Fibroblast of villous mesenchyme (primary cell): ENCODE measurements at regions not wholly inside any gene's neighbourhood (a gene's known extent, or its start where the extent isn't known, plus 50 kb on each side); places are given as distances from the start of the nearest gene placed in this dataset.

ENCODE experiments used
- DNase-seq: peaks from one replicate; pipeline ENCODE4 v3.0.0-alpha.2; 2010; ENCODE audit warnings: low read depth
- H3K4me3 ChIP-seq: 2 replicates; pipeline ENCODE4 v1.5.1; 2011; ENCODE audit warnings: low read depth, mild to moderate bottlenecking, low read length
- TF ChIP-seq, protein P1 (sequence below): IDR thresholded peaks from 2 replicates; pipeline ENCODE4 v1.5.1; 2012; ENCODE audit warnings: low read depth, mild to moderate bottlenecking, low read length; ENCODE audit not compliant: insufficient read depth

DNA sequence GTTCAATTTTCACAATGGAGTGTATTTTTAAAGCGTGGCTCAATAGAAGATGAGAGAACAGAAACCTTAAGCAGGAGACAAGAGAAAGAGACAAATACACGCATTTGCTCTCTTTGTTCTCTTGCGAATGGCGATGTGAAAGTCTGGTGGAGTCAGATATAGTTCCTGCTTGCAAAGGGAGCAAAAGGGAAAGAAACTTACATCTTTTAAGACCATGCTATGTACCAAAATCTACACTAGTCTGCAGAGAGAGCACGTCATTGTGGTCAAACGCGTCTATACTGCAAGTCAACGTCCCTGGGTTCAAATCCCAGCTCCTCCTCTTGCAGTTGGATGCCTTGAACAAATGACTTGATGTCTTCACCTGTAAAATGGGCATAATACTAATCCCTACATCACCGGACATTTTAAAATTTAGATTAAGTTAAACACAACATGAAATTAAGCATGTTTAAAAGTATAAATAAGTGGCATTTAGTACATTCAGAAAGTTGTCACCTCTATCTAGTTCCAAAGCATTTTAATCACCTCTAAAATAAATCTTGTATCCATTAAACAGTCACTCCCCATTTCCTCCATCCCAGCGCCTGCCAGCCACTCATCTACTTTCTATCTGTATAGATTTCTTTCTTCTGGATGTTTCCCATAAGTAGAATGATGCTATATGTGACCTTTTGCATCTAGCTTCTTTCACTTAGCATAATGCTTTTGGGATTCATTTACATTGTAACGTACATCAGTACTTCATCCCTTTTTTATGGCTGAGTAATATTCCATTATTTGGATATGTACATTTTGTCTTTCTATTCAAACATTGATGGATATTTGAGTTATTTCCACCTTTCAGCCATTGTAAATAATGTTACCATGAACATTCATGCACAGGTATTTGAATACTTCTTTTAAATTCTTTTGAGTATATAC, 406.9 kb downstream of the TMEM114 start:
- no peak overlapping the region for H3K4me3 ChIP-seq
- TF ChIP-seq, protein P1, sequence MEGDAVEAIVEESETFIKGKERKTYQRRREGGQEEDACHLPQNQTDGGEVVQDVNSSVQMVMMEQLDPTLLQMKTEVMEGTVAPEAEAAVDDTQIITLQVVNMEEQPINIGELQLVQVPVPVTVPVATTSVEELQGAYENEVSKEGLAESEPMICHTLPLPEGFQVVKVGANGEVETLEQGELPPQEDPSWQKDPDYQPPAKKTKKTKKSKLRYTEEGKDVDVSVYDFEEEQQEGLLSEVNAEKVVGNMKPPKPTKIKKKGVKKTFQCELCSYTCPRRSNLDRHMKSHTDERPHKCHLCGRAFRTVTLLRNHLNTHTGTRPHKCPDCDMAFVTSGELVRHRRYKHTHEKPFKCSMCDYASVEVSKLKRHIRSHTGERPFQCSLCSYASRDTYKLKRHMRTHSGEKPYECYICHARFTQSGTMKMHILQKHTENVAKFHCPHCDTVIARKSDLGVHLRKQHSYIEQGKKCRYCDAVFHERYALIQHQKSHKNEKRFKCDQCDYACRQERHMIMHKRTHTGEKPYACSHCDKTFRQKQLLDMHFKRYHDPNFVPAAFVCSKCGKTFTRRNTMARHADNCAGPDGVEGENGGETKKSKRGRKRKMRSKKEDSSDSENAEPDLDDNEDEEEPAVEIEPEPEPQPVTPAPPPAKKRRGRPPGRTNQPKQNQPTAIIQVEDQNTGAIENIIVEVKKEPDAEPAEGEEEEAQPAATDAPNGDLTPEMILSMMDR: no peak
- DNase-seq: no peak

DNA sequence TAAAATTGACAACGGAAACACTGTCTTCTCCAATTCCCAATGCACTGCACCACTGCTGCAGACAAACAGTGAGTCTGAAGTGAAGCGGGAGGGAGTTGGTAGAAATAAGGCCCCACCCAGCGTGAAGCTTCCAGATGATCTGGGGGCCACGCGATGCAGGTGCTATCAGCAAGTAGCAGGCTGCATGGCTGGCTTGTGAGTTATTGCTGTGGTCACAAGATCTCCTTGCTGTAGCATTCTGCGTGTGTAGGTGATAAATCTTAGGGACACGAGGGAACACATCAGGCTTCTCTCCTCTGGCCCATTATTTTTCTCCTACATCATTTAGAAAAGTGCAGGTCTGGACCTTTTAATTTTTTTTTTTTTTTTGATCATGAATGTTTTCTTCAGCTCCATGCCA, 407.6 kb downstream of the TMEM114 start:
- TF ChIP-seq, protein P1: no peak
- H3K4me3 ChIP-seq: no peak overlapping the region
- no peak for DNase-seq

DNA sequence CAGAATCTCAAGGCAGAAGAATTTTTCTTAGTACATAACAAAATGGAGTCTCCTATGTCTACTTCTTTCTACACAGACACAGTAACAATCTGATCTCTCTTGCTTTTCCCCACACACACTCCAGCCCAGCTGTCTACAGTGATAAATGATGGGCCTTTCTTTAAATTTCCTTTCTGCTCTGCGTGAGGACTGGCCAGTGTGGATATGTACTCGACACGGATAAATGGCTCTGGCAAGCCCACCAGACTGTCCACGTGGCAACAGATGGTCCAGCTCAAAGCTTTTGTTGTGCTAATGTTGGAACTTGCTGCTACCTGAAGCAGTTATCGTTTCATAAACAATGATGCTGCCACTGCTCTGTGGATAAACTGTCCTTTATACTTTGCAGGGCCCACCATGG, 410.7 kb downstream of the TMEM114 start:
- TF ChIP-seq, protein P1: no peak
- H3K4me3 ChIP-seq: no peak overlapping the region
- DNase-seq: no peak

DNA sequence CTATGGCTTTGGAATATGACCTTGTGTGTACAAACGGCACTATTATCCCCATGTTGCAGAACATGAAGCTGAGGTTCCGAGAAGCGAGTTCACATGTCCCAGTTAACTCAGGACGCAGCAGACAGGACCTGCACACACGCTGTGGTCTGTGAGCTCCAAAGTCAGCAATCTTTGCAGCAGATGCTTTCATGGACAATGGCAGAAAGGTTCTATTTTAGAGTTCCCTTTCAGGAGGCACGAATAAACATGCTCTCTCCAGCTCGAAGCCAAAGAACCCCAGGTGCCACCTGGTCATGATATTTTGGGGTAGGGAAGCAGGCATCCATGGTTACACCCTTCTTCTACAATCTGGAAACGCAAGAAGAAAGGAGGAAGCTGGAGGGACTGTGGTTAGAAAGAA, 412.0 kb downstream of the TMEM114 start:
- DNase-seq: no peak
- no peak overlapping the region for H3K4me3 ChIP-seq
- TF ChIP-seq, protein P1: no peak

DNA sequence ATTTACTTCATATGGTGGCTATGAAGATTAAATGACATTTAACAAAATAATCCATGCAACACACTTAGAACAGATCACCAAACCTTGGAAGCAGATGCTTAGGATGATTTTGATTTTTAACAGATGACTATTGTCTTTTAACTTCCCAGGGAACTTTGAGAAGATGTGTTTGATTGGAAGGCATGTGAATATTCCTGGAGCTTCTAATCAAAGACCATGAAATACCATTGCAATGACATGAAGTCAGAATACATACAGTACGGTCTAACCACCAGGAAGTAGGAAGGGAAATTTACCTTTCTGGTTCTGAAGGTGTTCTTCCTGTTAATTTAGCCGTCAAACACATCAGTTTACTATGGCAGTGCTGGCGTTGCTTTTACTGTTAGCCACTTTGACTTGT, 414.9 kb downstream of the TMEM114 start:
- H3K4me3 ChIP-seq: no peak overlapping the region
- TF ChIP-seq, protein P1: no peak
- DNase-seq: no peak

DNA sequence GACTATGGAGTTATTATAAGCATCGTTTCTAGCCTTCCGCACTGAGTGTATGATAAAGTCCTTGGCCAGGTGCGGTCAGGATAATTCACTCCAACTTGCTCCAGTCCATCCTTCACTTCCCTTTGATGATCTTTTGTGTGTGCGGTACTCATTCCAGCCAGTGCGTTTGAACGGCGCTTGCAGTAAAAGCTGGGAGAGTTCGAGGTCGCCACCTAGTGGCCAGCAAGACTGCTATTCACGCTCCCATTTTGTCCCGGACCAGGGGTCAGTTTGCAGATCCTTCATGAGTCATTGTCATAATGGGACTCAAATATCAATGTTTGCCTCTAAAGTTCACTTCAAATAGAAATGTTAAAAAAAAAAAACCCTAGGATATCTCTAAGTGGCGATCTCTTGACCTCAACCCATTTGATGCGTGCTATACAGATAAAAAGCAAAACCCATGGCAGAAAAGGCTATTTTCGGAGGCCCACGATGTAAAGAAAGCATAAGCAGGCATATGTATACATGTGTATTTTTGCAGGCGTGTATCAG, 417.1 kb downstream of the TMEM114 start:
- H3K4me3 ChIP-seq: no peak overlapping the region
- DNase-seq: peak; percentile 66
- TF ChIP-seq, protein P1: peak; percentile 86
